NB4 (cell line): ENCODE measurements at regions not wholly inside any gene's neighbourhood (a gene's known extent, or its start where the extent isn't known, plus 50 kb on each side); places are given as distances from the start of the nearest gene placed in this dataset.

Experiments used
- MYC ChIP-seq: IDR thresholded peaks from 2 replicates; pipeline ENCODE4 v1.6.1; 2011; ENCODE audit warnings: low read depth, low read length
- POLR2A ChIP-seq: IDR thresholded peaks from 2 replicates; pipeline ENCODE4 v1.6.1; 2011; ENCODE audit warnings: mild to moderate bottlenecking; ENCODE audit not compliant: insufficient read length; ENCODE audit errors: extremely low read depth
- TF ChIP-seq, protein P1 (sequence below): IDR thresholded peaks from 2 replicates; pipeline ENCODE4 v1.6.1; 2011; ENCODE audit warnings: low read depth, low read length
- TF ChIP-seq, protein P2 (sequence below): IDR thresholded peaks from one replicate; pipeline ENCODE4 v1.5.1; 2012; ENCODE audit warnings: low read depth, low read length

DNA sequence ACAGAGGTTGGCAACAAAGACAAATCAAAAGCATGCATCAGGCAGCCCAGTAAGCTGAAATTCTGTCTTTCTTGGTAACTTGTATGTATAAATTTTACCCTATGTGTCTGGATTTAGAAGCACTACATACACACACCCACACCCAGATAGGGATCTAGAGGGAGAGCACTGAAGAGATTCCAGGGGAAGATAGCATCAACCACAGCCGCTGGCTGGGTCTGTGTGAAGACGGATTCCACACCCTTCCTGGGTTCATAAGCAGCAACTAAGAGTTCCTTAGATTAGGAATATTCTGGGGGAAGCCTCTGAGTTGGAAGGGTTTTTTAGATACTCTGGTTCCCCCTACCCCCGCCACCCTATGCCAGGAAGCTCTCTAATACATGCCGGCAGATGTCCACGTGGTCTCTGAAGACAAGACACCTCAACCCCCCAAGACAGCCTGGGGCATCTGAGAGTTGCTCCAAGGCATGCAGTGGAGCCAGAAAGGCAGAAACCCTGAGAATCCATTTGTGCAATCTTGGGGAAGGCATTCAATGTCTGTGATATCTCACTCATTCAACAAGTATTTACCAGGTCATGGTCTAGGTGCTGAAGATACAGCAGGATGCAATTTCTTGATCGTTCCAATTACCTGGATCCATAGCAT, 86.4 kb downstream of the NOG start:
- TF ChIP-seq MYC (no peak), POLR2A (no peak)
- TF ChIP-seq, protein P1, sequence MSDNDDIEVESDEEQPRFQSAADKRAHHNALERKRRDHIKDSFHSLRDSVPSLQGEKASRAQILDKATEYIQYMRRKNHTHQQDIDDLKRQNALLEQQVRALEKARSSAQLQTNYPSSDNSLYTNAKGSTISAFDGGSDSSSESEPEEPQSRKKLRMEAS = no peak
- TF ChIP-seq, protein P2, sequence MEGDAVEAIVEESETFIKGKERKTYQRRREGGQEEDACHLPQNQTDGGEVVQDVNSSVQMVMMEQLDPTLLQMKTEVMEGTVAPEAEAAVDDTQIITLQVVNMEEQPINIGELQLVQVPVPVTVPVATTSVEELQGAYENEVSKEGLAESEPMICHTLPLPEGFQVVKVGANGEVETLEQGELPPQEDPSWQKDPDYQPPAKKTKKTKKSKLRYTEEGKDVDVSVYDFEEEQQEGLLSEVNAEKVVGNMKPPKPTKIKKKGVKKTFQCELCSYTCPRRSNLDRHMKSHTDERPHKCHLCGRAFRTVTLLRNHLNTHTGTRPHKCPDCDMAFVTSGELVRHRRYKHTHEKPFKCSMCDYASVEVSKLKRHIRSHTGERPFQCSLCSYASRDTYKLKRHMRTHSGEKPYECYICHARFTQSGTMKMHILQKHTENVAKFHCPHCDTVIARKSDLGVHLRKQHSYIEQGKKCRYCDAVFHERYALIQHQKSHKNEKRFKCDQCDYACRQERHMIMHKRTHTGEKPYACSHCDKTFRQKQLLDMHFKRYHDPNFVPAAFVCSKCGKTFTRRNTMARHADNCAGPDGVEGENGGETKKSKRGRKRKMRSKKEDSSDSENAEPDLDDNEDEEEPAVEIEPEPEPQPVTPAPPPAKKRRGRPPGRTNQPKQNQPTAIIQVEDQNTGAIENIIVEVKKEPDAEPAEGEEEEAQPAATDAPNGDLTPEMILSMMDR = no peak
